ENCODE measurements at regions not wholly inside any gene's neighbourhood (a gene's known extent, or its start where the extent isn't known, plus 50 kb on each side); places are given as distances from the start of the nearest gene placed in this dataset.

DNA sequence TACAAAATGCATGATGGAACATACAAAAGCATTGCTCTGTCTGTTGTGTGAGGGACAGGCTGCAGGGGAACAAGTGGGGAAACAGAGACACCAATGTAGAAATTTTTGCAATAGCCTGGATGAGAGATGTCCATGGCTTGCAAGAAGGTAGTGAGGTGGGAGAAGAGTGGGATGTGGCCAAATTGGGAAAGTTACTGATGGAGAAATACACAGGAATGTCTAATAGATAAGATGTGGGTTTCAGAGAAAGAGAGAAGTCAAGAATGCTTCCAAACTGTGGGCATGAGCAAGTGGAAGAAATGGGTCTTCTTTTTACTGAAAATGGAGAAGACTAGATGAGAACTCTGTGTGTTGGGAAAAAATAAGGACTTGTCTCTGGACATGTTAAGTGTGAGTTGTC, 592.7 kb downstream of the TNS3 start:
- no peak for TF ChIP-seq EZH2phosphoT487 (IDR thresholded peaks at IDR 0.05; ENCODE audit: unreplicated experiment)
- TF ChIP-seq, protein P1, sequence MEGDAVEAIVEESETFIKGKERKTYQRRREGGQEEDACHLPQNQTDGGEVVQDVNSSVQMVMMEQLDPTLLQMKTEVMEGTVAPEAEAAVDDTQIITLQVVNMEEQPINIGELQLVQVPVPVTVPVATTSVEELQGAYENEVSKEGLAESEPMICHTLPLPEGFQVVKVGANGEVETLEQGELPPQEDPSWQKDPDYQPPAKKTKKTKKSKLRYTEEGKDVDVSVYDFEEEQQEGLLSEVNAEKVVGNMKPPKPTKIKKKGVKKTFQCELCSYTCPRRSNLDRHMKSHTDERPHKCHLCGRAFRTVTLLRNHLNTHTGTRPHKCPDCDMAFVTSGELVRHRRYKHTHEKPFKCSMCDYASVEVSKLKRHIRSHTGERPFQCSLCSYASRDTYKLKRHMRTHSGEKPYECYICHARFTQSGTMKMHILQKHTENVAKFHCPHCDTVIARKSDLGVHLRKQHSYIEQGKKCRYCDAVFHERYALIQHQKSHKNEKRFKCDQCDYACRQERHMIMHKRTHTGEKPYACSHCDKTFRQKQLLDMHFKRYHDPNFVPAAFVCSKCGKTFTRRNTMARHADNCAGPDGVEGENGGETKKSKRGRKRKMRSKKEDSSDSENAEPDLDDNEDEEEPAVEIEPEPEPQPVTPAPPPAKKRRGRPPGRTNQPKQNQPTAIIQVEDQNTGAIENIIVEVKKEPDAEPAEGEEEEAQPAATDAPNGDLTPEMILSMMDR (conservative IDR thresholded peaks at IDR 0.05; ENCODE audit: low read depth in 2 of 2) = no peak
- TF ChIP-seq, protein P2, sequence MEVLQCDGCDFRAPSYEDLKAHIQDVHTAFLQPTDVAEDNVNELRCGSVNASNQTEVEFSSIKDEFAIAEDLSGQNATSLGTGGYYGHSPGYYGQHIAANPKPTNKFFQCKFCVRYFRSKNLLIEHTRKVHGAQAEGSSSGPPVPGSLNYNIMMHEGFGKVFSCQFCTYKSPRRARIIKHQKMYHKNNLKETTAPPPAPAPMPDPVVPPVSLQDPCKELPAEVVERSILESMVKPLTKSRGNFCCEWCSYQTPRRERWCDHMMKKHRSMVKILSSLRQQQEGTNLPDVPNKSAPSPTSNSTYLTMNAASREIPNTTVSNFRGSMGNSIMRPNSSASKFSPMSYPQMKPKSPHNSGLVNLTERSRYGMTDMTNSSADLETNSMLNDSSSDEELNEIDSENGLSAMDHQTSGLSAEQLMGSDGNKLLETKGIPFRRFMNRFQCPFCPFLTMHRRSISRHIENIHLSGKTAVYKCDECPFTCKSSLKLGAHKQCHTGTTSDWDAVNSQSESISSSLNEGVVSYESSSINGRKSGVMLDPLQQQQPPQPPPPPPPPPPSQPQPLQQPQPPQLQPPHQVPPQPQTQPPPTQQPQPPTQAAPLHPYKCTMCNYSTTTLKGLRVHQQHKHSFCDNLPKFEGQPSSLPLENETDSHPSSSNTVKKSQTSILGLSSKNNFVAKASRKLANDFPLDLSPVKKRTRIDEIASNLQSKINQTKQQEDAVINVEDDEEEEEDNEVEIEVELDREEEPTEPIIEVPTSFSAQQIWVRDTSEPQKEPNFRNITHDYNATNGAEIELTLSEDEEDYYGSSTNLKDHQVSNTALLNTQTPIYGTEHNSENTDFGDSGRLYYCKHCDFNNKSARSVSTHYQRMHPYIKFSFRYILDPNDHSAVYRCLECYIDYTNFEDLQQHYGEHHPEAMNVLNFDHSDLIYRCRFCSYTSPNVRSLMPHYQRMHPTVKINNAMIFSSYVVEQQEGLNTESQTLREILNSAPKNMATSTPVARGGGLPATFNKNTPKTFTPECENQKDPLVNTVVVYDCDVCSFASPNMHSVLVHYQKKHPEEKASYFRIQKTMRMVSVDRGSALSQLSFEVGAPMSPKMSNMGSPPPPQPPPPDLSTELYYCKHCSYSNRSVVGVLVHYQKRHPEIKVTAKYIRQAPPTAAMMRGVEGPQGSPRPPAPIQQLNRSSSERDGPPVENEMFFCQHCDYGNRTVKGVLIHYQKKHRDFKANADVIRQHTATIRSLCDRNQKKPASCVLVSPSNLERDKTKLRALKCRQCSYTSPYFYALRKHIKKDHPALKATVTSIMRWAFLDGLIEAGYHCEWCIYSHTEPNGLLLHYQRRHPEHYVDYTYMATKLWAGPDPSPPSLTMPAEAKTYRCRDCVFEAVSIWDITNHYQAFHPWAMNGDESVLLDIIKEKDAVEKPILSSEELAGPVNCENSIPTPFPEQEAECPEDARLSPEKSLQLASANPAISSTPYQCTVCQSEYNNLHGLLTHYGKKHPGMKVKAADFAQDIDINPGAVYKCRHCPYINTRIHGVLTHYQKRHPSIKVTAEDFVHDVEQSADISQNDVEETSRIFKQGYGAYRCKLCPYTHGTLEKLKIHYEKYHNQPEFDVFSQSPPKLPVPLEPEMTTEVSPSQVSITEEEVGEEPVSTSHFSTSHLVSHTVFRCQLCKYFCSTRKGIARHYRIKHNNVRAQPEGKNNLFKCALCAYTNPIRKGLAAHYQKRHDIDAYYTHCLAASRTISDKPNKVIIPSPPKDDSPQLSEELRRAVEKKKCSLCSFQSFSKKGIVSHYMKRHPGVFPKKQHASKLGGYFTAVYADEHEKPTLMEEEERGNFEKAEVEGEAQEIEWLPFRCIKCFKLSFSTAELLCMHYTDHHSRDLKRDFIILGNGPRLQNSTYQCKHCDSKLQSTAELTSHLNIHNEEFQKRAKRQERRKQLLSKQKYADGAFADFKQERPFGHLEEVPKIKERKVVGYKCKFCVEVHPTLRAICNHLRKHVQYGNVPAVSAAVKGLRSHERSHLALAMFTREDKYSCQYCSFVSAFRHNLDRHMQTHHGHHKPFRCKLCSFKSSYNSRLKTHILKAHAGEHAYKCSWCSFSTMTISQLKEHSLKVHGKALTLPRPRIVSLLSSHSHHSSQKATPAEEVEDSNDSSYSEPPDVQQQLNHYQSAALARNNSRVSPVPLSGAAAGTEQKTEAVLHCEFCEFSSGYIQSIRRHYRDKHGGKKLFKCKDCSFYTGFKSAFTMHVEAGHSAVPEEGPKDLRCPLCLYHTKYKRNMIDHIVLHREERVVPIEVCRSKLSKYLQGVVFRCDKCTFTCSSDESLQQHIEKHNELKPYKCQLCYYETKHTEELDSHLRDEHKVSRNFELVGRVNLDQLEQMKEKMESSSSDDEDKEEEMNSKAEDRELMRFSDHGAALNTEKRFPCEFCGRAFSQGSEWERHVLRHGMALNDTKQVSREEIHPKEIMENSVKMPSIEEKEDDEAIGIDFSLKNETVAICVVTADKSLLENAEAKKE (CRISPR knock-in tag; IDR thresholded peaks at IDR 0.05) = no peak
- TF ChIP-seq, protein P3, sequence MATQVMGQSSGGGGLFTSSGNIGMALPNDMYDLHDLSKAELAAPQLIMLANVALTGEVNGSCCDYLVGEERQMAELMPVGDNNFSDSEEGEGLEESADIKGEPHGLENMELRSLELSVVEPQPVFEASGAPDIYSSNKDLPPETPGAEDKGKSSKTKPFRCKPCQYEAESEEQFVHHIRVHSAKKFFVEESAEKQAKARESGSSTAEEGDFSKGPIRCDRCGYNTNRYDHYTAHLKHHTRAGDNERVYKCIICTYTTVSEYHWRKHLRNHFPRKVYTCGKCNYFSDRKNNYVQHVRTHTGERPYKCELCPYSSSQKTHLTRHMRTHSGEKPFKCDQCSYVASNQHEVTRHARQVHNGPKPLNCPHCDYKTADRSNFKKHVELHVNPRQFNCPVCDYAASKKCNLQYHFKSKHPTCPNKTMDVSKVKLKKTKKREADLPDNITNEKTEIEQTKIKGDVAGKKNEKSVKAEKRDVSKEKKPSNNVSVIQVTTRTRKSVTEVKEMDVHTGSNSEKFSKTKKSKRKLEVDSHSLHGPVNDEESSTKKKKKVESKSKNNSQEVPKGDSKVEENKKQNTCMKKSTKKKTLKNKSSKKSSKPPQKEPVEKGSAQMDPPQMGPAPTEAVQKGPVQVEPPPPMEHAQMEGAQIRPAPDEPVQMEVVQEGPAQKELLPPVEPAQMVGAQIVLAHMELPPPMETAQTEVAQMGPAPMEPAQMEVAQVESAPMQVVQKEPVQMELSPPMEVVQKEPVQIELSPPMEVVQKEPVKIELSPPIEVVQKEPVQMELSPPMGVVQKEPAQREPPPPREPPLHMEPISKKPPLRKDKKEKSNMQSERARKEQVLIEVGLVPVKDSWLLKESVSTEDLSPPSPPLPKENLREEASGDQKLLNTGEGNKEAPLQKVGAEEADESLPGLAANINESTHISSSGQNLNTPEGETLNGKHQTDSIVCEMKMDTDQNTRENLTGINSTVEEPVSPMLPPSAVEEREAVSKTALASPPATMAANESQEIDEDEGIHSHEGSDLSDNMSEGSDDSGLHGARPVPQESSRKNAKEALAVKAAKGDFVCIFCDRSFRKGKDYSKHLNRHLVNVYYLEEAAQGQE (IDR thresholded peaks at IDR 0.05; ENCODE audit: unreplicated experiment) = no peak
- no peak for TF ChIP-seq CREB1 (CRISPR knock-in tag; IDR thresholded peaks at IDR 0.05; ENCODE audit: low read depth)
- TF ChIP-seq JUNB (IDR thresholded peaks at IDR 0.05; ENCODE audit: unreplicated experiment) = no peak
- no peak for TF ChIP-seq EZH2 (IDR thresholded peaks at IDR 0.05; ENCODE audit: low read depth, unreplicated experiment)
- no peak for TF ChIP-seq POLR2AphosphoS5 (IDR thresholded peaks at IDR 0.05; ENCODE audit: low read depth)
- no peak for TF ChIP-seq STAT1 (IDR thresholded peaks at IDR 0.05; ENCODE audit: unreplicated experiment)
- TF ChIP-seq, protein P4, sequence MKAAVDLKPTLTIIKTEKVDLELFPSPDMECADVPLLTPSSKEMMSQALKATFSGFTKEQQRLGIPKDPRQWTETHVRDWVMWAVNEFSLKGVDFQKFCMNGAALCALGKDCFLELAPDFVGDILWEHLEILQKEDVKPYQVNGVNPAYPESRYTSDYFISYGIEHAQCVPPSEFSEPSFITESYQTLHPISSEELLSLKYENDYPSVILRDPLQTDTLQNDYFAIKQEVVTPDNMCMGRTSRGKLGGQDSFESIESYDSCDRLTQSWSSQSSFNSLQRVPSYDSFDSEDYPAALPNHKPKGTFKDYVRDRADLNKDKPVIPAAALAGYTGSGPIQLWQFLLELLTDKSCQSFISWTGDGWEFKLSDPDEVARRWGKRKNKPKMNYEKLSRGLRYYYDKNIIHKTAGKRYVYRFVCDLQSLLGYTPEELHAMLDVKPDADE (IDR thresholded peaks at IDR 0.05) = no peak
- no peak for TF ChIP-seq ZNF114 (CRISPR knock-in tag; IDR thresholded peaks at IDR 0.05)
